WTC11 (cell line): ENCODE measurements at regions not wholly inside any gene's neighbourhood (a gene's known extent, or its start where the extent isn't known, plus 50 kb on each side); places are given as distances from the start of the nearest gene placed in this dataset.

Experiments used
- ATAC-seq: fragments of 200-7000 bp; cut with Tn5 transposase; 2 replicates; pipeline ENCODE4 v1.10.0; 2021; ENCODE audit warnings: mild to moderate bottlenecking, moderate library complexity
- CTCF ChIA-PET: fragments of 300-600 bp; sonication (Branson Sonifier 250); formaldehyde crosslinking; loops from one replicate; lab custom pipeline; 2021; ENCODE audit warnings: antibody characterized with exemption; lab: Charles Lee
- POLR2A ChIA-PET: fragments of 350-600 bp; sonication (Branson Sonifier 250); formaldehyde crosslinking; loops from one replicate; lab custom pipeline; 2021; ENCODE audit warnings: antibody characterized with exemption; lab: Charles Lee
- DNase-seq: peaks from one replicate; pipeline ENCODE4 v3.0.0; 2021; ENCODE audit warnings: low spot score
- H3K27ac Mint-ChIP-seq: 2 replicates; pipeline ENCODE4 v1.8.0; 2021; ENCODE audit warnings: mixed read lengths
- H3K27me3 Mint-ChIP-seq: 2 replicates; pipeline ENCODE4 v1.8.0; 2021; ENCODE audit warnings: low read depth, mild to moderate bottlenecking, moderate library complexity, mixed read lengths
- H3K36me3 Mint-ChIP-seq: 2 replicates; pipeline ENCODE4 v1.8.0; 2021; ENCODE audit warnings: mixed read lengths
- H3K4me1 Mint-ChIP-seq: 2 replicates; pipeline ENCODE4 v1.8.0; 2022; ENCODE audit warnings: mixed read lengths
- H3K4me3 Mint-ChIP-seq: 2 replicates; pipeline ENCODE4 v1.8.0; 2021; ENCODE audit warnings: mild to moderate bottlenecking, moderate library complexity, mixed read lengths
- H3K9me3 Mint-ChIP-seq: 2 replicates; pipeline ENCODE4 v1.8.0; 2021; ENCODE audit warnings: mixed read lengths
- ATF6 ChIP-seq: sonication (generic); formaldehyde crosslinking; IDR thresholded peaks from 2 replicates; pipeline ENCODE4 v1.8.1; 2023; ENCODE audit warnings: mild to moderate bottlenecking, missing genetic modification reagents
- CBFB ChIP-seq: sonication (generic); formaldehyde crosslinking; IDR thresholded peaks from 2 replicates; pipeline ENCODE4 v1.8.1; 2022; ENCODE audit warnings: mild to moderate bottlenecking, low read depth, missing genetic modification reagents
- CREM ChIP-seq: sonication (generic); formaldehyde crosslinking; IDR thresholded peaks from 2 replicates; pipeline ENCODE4 v1.8.1; 2022; ENCODE audit warnings: mild to moderate bottlenecking, missing genetic modification reagents, moderate library complexity
- ELF4 ChIP-seq: sonication (generic); formaldehyde crosslinking; IDR thresholded peaks from 2 replicates; pipeline ENCODE4 v1.8.1; 2022; ENCODE audit warnings: low read depth, mild to moderate bottlenecking, moderate library complexity, missing genetic modification reagents
- ERG ChIP-seq: fragments of 250-450 bp; sonication (Bioruptor Pico); IDR thresholded peaks from 2 replicates; pipeline ENCODE4 v1.8.0; 2021; ENCODE audit warnings: mild to moderate bottlenecking
- FOXJ3 ChIP-seq: sonication (generic); formaldehyde crosslinking; IDR thresholded peaks from 2 replicates; pipeline ENCODE4 v1.9.0; 2021; ENCODE audit warnings: missing genetic modification reagents, mild to moderate bottlenecking, borderline replicate concordance
- FOXK1 ChIP-seq: sonication (generic); formaldehyde crosslinking; IDR thresholded peaks from 2 replicates; pipeline ENCODE4 v1.8.0; 2022; ENCODE audit warnings: mild to moderate bottlenecking, moderate library complexity, missing genetic modification reagents
- GRHL2 ChIP-seq: fragments of 250-450 bp; sonication (Bioruptor Pico); IDR thresholded peaks from 2 replicates; pipeline ENCODE4 v1.8.0; 2022; ENCODE audit warnings: mild to moderate bottlenecking, moderate library complexity; ENCODE audit not compliant: insufficient replicate concordance, severe bottlenecking
- HMGA2 ChIP-seq: fragments of 250-450 bp; sonication (Bioruptor Pico); IDR thresholded peaks from 2 replicates; pipeline ENCODE4 v1.4.0; 2021; ENCODE audit warnings: mild to moderate bottlenecking, moderate library complexity
- SMAD4 ChIP-seq: sonication (generic); formaldehyde crosslinking; IDR thresholded peaks from 2 replicates; pipeline ENCODE4 v1.8.0; 2022; ENCODE audit warnings: mild to moderate bottlenecking, missing genetic modification reagents
- TCF7 ChIP-seq: sonication (generic); formaldehyde crosslinking; IDR thresholded peaks from 2 replicates; pipeline ENCODE4 v1.8.0; 2022; ENCODE audit warnings: mild to moderate bottlenecking, low read depth, missing genetic modification reagents, moderate library complexity
- USF2 ChIP-seq: sonication (generic); formaldehyde crosslinking; IDR thresholded peaks from 2 replicates; pipeline ENCODE4 v1.8.1; 2023; ENCODE audit warnings: mild to moderate bottlenecking, missing genetic modification reagents, moderate library complexity
- ZBTB21 ChIP-seq: sonication (generic); formaldehyde crosslinking; IDR thresholded peaks from 2 replicates; pipeline ENCODE4 v1.8.1; 2023; ENCODE audit warnings: mild to moderate bottlenecking, missing genetic modification reagents, borderline replicate concordance
- ZBTB43 ChIP-seq: sonication (generic); formaldehyde crosslinking; IDR thresholded peaks from 2 replicates; pipeline ENCODE4 v1.8.1; 2023; ENCODE audit warnings: mild to moderate bottlenecking, missing genetic modification reagents
- ZNF121 ChIP-seq: sonication (generic); formaldehyde crosslinking; IDR thresholded peaks from 2 replicates; pipeline ENCODE4 v1.8.0; 2023; ENCODE audit warnings: missing genetic modification reagents
- ZNF263 ChIP-seq: sonication (generic); formaldehyde crosslinking; IDR thresholded peaks from 2 replicates; pipeline ENCODE4 v1.8.1; 2022; ENCODE audit warnings: low read depth, mild to moderate bottlenecking, moderate library complexity, missing genetic modification reagents
- ZNF425 ChIP-seq: fragments of 250-450 bp; sonication (Bioruptor Pico); conservative IDR thresholded peaks from 2 replicates; pipeline ENCODE4 v1.9.0; 2021; ENCODE audit warnings: mild to moderate bottlenecking
- ZNF671 ChIP-seq: fragments of 250-450 bp; sonication (Bioruptor Pico); IDR thresholded peaks from 2 replicates; pipeline ENCODE4 v1.8.0; 2021; ENCODE audit warnings: mild to moderate bottlenecking
- ZSCAN18 ChIP-seq: fragments of 250-450 bp; sonication (Bioruptor Pico); IDR thresholded peaks from 2 replicates; pipeline ENCODE4 v2.1.2; 2022; ENCODE audit warnings: mild to moderate bottlenecking, moderate library complexity

GRCh38 chr15:87575896-87576473, 680.6 kb downstream of the NTRK3 start:
- Mint-ChIP-seq H3K27me3 (no peaks in the 10 kb centered on the region), H3K27ac (no peak overlapping the region), H3K4me3 (no peak overlapping the region), H3K36me3 (no peaks in the 10 kb centered on the region), H3K9me3 (no peaks in the 10 kb centered on the region), H3K4me1 (no peaks in the 10 kb centered on the region)
- ChIA-PET CTCF (interaction anchor here (0.6 kb wide), 1 partner anchor 126 kb away, joined by 3 read pairs; no protein-coding TSS in a partner anchor), POLR2A (no interaction called here)
- ATAC-seq (no peak), DNase-seq (no peak)
- TF ChIP-seq GRHL2 (CRISPR knock-in tag) (no peak), ATF6 (CRISPR knock-in tag) (no peak), ZNF263 (CRISPR knock-in tag) (no peak), ELF4 (CRISPR knock-in tag) (no peak), ZBTB43 (CRISPR knock-in tag) (no peak), ZSCAN18 (CRISPR knock-in tag) (no peak), FOXJ3 (CRISPR knock-in tag) (no peak), CREM (no peak), ZNF121 (CRISPR knock-in tag) (no peak), CBFB (CRISPR knock-in tag) (no peak), TCF7 (no peak), SMAD4 (no peak), USF2 (no peak), HMGA2 (CRISPR knock-in tag) (no peak), ZNF425 (CRISPR knock-in tag) (no peak), ERG (CRISPR knock-in tag) (no peak), ZNF671 (CRISPR knock-in tag) (no peak), ZBTB21 (no peak), FOXK1 (CRISPR knock-in tag) (no peak)
